Parathyroid adenoma (tissue), 2 donors: ENCODE measurements at regions not wholly inside any gene's neighbourhood (a gene's known extent, or its start where the extent isn't known, plus 50 kb on each side); places are given as distances from the start of the nearest gene placed in this dataset.

ENCODE experiments used
- H2AFZ ChIP-seq: fragments of 300-600 bp; sonication (generic); one replicate; pipeline ENCODE4 v1.7.0; 2017; ENCODE audit warnings: antibody characterized with exemption, mild to moderate bottlenecking
- H3K27ac ChIP-seq: fragments of 300-600 bp; sonication (generic); one replicate; pipeline ENCODE4 v1.7.0; 2017
- H3K27me3 ChIP-seq: fragments of 300-600 bp; sonication (generic); one replicate; pipeline ENCODE4 v1.7.0; 2017; ENCODE audit warnings: low read length; ENCODE audit not compliant: control insufficient read depth, insufficient read depth
- H3K36me3 ChIP-seq: fragments of 300-600 bp; sonication (generic); one replicate; pipeline ENCODE4 v1.7.0; 2017; ENCODE audit warnings: low read length; ENCODE audit not compliant: control insufficient read depth, insufficient read depth
- H3K4me1 ChIP-seq: fragments of 300-600 bp; sonication (generic); one replicate; pipeline ENCODE4 v1.7.0; 2017; ENCODE audit warnings: control low read depth
- H3K4me2 ChIP-seq: fragments of 300-600 bp; sonication (generic); one replicate; pipeline ENCODE4 v1.7.0; 2017; ENCODE audit warnings: low read length
- H3K4me3 ChIP-seq: fragments of 300-600 bp; sonication (generic); one replicate; pipeline ENCODE4 v1.7.0; 2017; ENCODE audit warnings: low read depth, low read length
- H3K79me2 ChIP-seq: fragments of 300-600 bp; sonication (generic); one replicate; pipeline ENCODE4 v1.7.0; 2017; ENCODE audit warnings: control low read depth
- H3K9ac ChIP-seq: fragments of 300-600 bp; sonication (generic); one replicate; pipeline ENCODE4 v1.7.0; 2017; ENCODE audit warnings: mild to moderate bottlenecking
- H3K9me3 ChIP-seq: fragments of 300-600 bp; sonication (generic); one replicate; pipeline ENCODE4 v1.7.0; 2017; ENCODE audit warnings: low read length; ENCODE audit not compliant: control insufficient read depth
- TF ChIP-seq, protein P1 (sequence below): fragments of 300-600 bp; sonication (generic); IDR thresholded peaks from one replicate; pipeline ENCODE4 v1.7.0; 2017; ENCODE audit warnings: antibody characterized with exemption, mild to moderate bottlenecking
- donor health status: primary hyperparathyroidism.

DNA sequence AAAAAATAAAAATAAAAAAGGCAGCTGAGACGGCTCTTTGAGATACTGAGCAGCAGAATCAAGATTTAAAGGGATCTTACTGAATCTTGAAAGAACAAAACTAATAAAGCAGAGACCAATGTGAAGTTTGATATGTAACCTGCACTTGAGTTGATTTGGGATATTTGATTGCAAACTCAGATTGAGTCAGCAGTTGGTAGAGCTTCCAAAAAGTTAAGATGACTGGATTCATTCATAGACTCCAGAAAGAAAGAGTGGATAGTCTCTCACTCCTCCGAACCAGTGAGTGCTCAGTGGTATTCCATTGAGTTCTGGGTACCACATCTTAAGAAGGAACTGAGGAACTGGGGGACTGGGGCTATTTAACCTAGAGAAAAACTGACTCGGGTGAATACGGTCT is 52.7 kb upstream of the TESK1 start:
- TF ChIP-seq, protein P1, sequence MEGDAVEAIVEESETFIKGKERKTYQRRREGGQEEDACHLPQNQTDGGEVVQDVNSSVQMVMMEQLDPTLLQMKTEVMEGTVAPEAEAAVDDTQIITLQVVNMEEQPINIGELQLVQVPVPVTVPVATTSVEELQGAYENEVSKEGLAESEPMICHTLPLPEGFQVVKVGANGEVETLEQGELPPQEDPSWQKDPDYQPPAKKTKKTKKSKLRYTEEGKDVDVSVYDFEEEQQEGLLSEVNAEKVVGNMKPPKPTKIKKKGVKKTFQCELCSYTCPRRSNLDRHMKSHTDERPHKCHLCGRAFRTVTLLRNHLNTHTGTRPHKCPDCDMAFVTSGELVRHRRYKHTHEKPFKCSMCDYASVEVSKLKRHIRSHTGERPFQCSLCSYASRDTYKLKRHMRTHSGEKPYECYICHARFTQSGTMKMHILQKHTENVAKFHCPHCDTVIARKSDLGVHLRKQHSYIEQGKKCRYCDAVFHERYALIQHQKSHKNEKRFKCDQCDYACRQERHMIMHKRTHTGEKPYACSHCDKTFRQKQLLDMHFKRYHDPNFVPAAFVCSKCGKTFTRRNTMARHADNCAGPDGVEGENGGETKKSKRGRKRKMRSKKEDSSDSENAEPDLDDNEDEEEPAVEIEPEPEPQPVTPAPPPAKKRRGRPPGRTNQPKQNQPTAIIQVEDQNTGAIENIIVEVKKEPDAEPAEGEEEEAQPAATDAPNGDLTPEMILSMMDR = no peak
- H2AFZ ChIP-seq = no peak overlapping the region

DNA sequence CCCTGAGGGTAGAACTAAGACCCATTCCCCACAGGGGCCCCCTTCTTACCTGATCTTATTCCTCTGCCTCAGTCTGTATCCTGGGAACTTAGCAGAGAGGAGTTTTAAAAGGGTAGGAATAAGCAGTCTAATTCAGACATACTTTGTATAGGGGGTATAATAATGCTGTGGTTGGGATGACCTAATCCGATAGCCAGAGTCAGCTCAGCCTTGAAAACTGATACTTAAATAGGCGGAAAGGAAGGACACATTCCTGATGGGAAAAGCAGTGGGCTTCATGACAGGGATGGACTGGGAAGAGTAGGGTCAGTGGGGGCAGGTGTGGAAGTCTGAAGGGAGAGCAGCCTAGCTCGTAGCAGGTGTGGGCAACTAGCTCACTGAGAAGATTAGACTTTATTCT is 52.2 kb upstream of the TESK1 start:
- Histone ChIP-seq H3K79me2 (peaks cover 2% of the 10 kb centered on the region), H3K4me2 (no peak overlapping the region), H3K4me3 (no peak overlapping the region), H3K9ac (no peak overlapping the region), H3K36me3 (no peaks in the 10 kb centered on the region), H3K27me3 (no peaks in the 10 kb centered on the region), H3K27ac (no peak overlapping the region), H3K9me3 (no peaks in the 10 kb centered on the region), H3K4me1 (peaks cover 8% of the 10 kb centered on the region), H2AFZ (no peak overlapping the region)
- TF ChIP-seq, protein P1 = no peak

More for the DNA sequence above, 52.7 kb upstream of the TESK1 start:
- Histone ChIP-seq H3K27me3 (no peaks in the 10 kb centered on the region), H3K9me3 (no peaks in the 10 kb centered on the region), H3K4me3 (no peak overlapping the region), H3K27ac (no peak overlapping the region), H3K4me2 (no peak overlapping the region), H3K9ac (no peak overlapping the region), H3K4me1 (peaks cover 8% of the 10 kb centered on the region), H3K79me2 (peaks cover 2% of the 10 kb centered on the region), H3K36me3 (no peaks in the 10 kb centered on the region)

DNA sequence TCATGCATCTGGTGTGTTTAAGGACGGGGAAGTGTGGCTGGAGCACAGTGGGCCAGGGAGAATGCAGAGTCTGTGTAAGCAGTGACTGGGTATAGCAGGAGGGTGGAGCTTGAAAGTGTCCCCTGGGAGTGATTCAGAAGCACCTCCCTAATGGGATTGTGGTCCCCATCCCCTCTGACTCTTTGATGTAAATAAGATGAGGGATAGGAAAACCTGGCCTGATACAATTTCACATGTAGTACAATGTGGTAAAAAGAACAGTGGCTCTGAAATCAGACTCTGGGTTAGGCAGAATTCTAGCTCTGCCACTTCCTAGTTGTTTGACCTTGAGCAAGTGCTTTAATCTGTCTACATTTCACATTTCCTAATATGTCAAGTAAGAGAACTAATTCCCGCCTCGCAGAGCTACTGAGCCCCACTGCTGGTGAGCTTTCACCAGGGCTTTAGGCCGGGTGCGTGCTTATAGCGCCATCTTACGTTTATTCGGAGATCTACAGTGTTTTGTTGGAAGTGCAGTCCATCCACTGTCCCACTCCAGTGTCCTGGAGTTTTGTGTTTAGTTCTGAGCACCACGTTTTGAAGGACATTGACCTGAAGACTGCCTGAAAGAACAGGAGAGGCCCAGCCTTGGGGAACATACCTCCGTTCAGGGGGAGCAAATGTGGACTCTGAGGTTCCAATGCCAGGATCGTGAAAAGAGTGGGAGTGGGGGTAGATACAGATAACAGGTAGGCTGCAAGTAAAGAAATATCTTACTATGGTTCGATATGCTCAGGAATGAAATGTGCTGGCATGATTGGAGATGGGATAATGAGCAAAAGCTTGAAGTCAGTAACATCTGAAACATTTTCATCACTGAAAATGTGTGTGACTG is 51.2 kb upstream of the TESK1 start:
- Histone ChIP-seq H3K4me2 (no peak overlapping the region), H3K27ac (no peak overlapping the region), H3K36me3 (no peaks in the 10 kb centered on the region), H3K79me2 (no peaks in the 10 kb centered on the region), H3K9ac (no peak overlapping the region), H3K4me3 (no peak overlapping the region), H3K27me3 (no peaks in the 10 kb centered on the region), H3K9me3 (no peaks in the 10 kb centered on the region), H3K4me1 (peaks cover 8% of the 10 kb centered on the region), H2AFZ (no peak overlapping the region)
- TF ChIP-seq, protein P1 = peak; percentile 69

DNA sequence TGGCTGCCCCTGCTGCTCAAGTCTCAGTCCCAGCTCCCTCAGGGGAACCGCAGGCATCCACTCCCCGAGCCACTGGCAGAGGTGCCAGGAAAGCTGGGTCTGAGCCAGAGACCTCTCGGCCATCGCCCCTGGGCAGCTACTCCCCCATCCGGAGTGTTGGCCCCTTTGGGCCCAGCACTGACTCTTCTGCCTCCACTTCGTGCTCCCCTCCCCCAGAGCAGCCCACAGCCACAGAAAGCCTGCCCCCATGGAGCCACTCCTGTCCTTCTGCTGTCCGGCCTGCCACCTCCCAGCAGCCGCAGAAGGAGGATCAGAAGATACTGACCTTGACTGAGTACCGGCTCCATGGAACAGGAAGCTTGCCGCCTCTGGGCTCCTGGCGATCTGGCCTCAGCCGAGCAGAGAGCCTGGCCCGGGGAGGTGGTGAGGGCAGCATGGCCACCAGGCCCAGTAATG is 49.8 kb upstream of the TESK1 start:
- H3K27me3 ChIP-seq = no peaks in the 10 kb centered on the region
- no peaks in the 10 kb centered on the region for H3K9me3 ChIP-seq
- no peak overlapping the region for H3K9ac ChIP-seq
- H3K27ac ChIP-seq = peak overlapping the region; percentile 53
- H3K36me3 ChIP-seq = no peaks in the 10 kb centered on the region
- H3K79me2 ChIP-seq = no peaks in the 10 kb centered on the region
- H3K4me1 ChIP-seq = peaks cover 8% of the 10 kb centered on the region
- no peak overlapping the region for H3K4me2 ChIP-seq
- no peak overlapping the region for H3K4me3 ChIP-seq
- TF ChIP-seq, protein P1 = no peak
- H2AFZ ChIP-seq = no peak overlapping the region
